ENCODE measurements at regions not wholly inside any gene's neighbourhood (a gene's known extent, or its start where the extent isn't known, plus 50 kb on each side); places are given as distances from the start of the nearest gene placed in this dataset.

GRCh38 chr2:117257362-117257761 is 557.1 kb upstream of the DDX18 start:
- no peak for TF ChIP-seq CTCF (conservative IDR thresholded peaks at IDR 0.05; ENCODE audit: low read length)
- TF ChIP-seq EZH2phosphoT487 (IDR thresholded peaks at IDR 0.05; ENCODE audit: borderline replicate concordance, low read depth, low read length): no peak
